ENCODE measurements at regions not wholly inside any gene's neighbourhood (a gene's known extent, or its start where the extent isn't known, plus 50 kb on each side); places are given as distances from the start of the nearest gene placed in this dataset.

DNA sequence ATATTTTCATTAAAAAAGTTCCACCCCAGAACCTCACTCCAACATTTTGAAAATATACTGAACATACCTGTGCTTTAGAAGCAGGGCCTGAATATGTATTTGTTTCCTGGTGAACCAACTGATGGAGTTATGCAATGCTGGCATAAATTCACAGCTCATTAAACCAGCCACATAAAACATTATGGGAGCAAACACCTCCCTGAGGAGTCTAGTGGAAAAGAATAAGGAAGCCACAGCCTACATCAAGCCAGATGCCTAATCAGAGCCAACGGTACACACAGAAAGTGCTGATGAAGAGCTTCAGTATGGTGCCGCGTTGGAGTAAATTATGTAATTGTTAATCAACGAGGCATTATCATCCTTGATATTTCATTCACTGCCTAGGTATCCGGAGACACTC is 199.5 kb downstream of the AJAP1 start:
- H3K4me1 ChIP-seq (ENCODE audit: control insufficient read depth, insufficient read depth, low read length) = no peaks in the 10 kb centered on the region
- no peaks in the 10 kb centered on the region for H3K9me3 ChIP-seq (ENCODE audit: control insufficient read depth, low read length)
- no peak overlapping the region for H3K27ac ChIP-seq (ENCODE audit: insufficient read depth, low read depth, low read length, poor library complexity, severe bottlenecking)
- H3K4me3 ChIP-seq (ENCODE audit: insufficient read depth, low read depth, low read length) = no peak overlapping the region
- no peaks in the 10 kb centered on the region for H3K27me3 ChIP-seq (ENCODE audit: control insufficient read depth, insufficient read depth, low read length, poor library complexity, severe bottlenecking)
- H3K36me3 ChIP-seq (ENCODE audit: control insufficient read depth, insufficient read depth, low read length) = no peaks in the 10 kb centered on the region
- WGBS, 2 experiments = 90 to 91% methylated on average over 5 of the region's 5 CpGs

DNA sequence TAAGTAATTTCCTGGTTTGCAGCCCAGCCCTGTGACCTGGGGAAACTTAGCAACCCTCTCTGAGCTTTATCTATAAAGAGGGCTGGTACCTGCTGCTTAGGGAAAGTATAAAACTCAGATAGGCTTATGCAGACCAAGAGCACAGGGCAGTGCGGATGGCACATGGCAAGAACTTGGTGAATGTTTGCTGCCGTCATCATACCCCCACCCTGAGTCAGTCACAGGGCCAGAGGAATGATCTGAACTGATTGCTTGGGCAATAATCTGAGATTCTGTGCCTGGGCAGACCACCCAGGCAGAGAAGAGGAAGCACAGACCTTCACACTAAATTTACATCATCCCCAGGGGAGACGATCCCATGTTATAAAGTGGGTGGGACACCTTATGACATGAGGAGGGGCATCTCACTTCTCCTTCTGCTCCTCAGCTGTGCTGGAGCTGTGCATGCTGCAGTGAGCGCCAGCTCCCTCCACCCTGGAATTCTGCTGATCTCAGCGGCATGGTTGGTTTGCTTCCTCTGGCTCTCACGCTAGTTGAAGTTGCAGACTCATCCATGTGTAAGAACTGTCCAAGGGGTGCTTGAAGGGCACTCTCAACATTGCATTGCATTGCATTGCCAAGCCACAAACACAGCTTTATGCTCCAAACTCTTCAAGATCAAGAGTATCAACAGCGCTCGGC is 197.1 kb downstream of the AJAP1 start:
- Histone ChIP-seq H3K4me3 (ENCODE audit: insufficient read depth, low read depth, low read length) (no peak overlapping the region), H3K27me3 (ENCODE audit: control insufficient read depth, insufficient read depth, low read length, poor library complexity, severe bottlenecking) (no peaks in the 10 kb centered on the region), H3K27ac (ENCODE audit: insufficient read depth, low read depth, low read length, poor library complexity, severe bottlenecking) (no peak overlapping the region), H3K4me1 (ENCODE audit: control insufficient read depth, insufficient read depth, low read length) (peaks cover 6% of the 10 kb centered on the region), H3K9me3 (ENCODE audit: control insufficient read depth, low read length) (no peaks in the 10 kb centered on the region), H3K36me3 (ENCODE audit: control insufficient read depth, insufficient read depth, low read length) (no peaks in the 10 kb centered on the region)
- WGBS, 2 experiments = 79 to 80% methylated on average over 8 of the region's 8 CpGs

DNA sequence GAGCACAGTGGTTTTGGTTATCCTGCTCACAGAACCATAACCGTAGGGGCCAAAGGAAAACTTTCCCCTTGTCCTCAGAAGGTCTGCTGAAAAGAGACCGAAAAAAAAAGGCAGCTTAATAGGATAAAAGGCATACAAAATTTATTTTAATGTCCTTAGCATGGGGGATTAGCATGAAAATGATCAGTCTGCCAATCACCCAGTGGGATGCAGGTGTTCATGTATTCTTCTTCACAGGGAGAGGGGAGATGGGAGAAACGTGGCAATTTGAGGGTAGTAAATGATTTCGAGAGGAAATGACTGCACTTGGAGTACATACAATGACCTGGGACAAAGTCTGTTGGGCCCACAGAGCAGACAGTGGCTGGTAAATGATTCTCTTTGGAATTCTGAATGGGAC is 194.0 kb downstream of the AJAP1 start:
- Histone ChIP-seq H3K4me3 (ENCODE audit: insufficient read depth, low read depth, low read length) (no peak overlapping the region), H3K27me3 (ENCODE audit: control insufficient read depth, insufficient read depth, low read length, poor library complexity, severe bottlenecking) (no peaks in the 10 kb centered on the region), H3K4me1 (ENCODE audit: control insufficient read depth, insufficient read depth, low read length) (peaks cover 6% of the 10 kb centered on the region), H3K9me3 (ENCODE audit: control insufficient read depth, low read length) (no peaks in the 10 kb centered on the region), H3K36me3 (ENCODE audit: control insufficient read depth, insufficient read depth, low read length) (no peaks in the 10 kb centered on the region), H3K27ac (ENCODE audit: insufficient read depth, low read depth, low read length, poor library complexity, severe bottlenecking) (no peak overlapping the region)
- WGBS, 2 experiments = 18 to 28% methylated on average over 4 of the region's 4 CpGs

DNA sequence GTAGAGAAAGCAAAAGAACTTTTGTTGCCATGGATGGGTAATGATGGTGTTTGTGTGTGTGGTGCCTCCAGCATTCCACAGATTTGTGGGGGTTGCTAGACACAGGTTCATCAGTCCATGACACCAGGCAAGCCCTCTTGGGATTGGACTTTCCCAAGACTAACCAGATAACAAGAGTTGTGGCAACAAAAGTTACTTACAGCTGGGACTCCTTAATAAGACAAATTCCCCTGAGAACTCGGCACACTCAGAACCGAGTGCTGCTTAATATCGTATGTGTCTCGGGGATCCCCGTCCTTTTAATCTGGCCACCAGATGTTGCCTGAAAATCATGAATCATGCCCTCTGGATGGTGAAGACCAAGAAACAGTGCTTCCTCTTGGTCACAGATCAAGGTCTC is 193.3 kb downstream of the AJAP1 start:
- 90 to 94% methylated on average over 5 of the region's 5 CpGs for WGBS, 2 experiments
- H3K4me3 ChIP-seq (ENCODE audit: insufficient read depth, low read depth, low read length) = no peak overlapping the region
- no peaks in the 10 kb centered on the region for H3K9me3 ChIP-seq (ENCODE audit: control insufficient read depth, low read length)
- peaks cover 6% of the 10 kb centered on the region for H3K4me1 ChIP-seq (ENCODE audit: control insufficient read depth, insufficient read depth, low read length)
- no peaks in the 10 kb centered on the region for H3K27me3 ChIP-seq (ENCODE audit: control insufficient read depth, insufficient read depth, low read length, poor library complexity, severe bottlenecking)
- H3K36me3 ChIP-seq (ENCODE audit: control insufficient read depth, insufficient read depth, low read length) = no peaks in the 10 kb centered on the region
- no peak overlapping the region for H3K27ac ChIP-seq (ENCODE audit: insufficient read depth, low read depth, low read length, poor library complexity, severe bottlenecking)

Measured in ectodermal cell (in vitro differentiated cells).